Panc1 (cell line): ENCODE measurements at regions not wholly inside any gene's neighbourhood (a gene's known extent, or its start where the extent isn't known, plus 50 kb on each side); places are given as distances from the start of the nearest gene placed in this dataset.

ENCODE experiments used
- ATAC-seq: fragments of 200-7000 bp; cut with Tn5 transposase; 2 replicates; pipeline ENCODE4 v1.9.1; 2020; ENCODE audit warnings: mild to moderate bottlenecking, moderate library complexity
- BruUV-seq: library from RNA; stranded (reverse); fragments of 400-500 nt; replicated peaks from 2 replicates; lab custom pipeline; 2021; lab: Mats Ljungman, UMichigan
- CTCF ChIA-PET: fragments of 300-600 bp; sonication (Branson Sonifier 250); formaldehyde crosslinking; loops from one replicate; lab custom pipeline; 2022; ENCODE audit warnings: antibody characterized with exemption; lab: Charles Lee
- POLR2A ChIA-PET: fragments of 300-600 bp; sonication (Branson Sonifier 250); formaldehyde crosslinking; loops from one replicate; lab custom pipeline; 2022; ENCODE audit warnings: antibody characterized with exemption; lab: Charles Lee
- DNase-seq: peaks from one replicate; pipeline ENCODE4 v3.0.0-alpha.2; 2010; ENCODE audit warnings: low read depth, low spot score
- H3K27ac ChIP-seq: 2 replicates; pipeline ENCODE4 v1.5.1; 2011; ENCODE audit warnings: mild to moderate bottlenecking, low read length, inconsistent platforms
- H3K27me3 ChIP-seq: fragments of 200-500 bp; sonication (Bioruptor generic); 2 replicates; pipeline ENCODE4 v1.6.0; 2014; ENCODE audit warnings: low read length, inconsistent platforms; ENCODE audit not compliant: control insufficient read depth, insufficient read depth
- H3K36me3 ChIP-seq: fragments of 200-500 bp; sonication (Bioruptor generic); 2 replicates; pipeline ENCODE4 v1.5.1; 2014; ENCODE audit warnings: inconsistent platforms, mild to moderate bottlenecking, low read length, moderate library complexity; ENCODE audit not compliant: control insufficient read depth, insufficient read depth
- H3K4me1 ChIP-seq: 2 replicates; pipeline ENCODE4 v1.5.1; 2011; ENCODE audit warnings: inconsistent platforms, mild to moderate bottlenecking, low read length, moderate library complexity; ENCODE audit not compliant: control insufficient read depth, insufficient read depth
- H3K4me3 ChIP-seq, 2 experiments: 2 replicates each; pipeline ENCODE4 v1.5.1; 2011 to 2012; ENCODE audit warnings: low read depth in 2 of 2, low read length in 2 of 2, mild to moderate bottlenecking in 2 of 2, inconsistent platforms in 1 of 2, moderate library complexity in 1 of 2
- H3K9me3 ChIP-seq: fragments of 200-500 bp; sonication (Bioruptor generic); 2 replicates; pipeline ENCODE4 v1.5.1; 2014; ENCODE audit warnings: low read depth, mild to moderate bottlenecking, inconsistent platforms, low read length, moderate library complexity; ENCODE audit not compliant: control insufficient read depth, insufficient read depth
- POLR2AphosphoS5 ChIP-seq: IDR thresholded peaks from 2 replicates; pipeline ENCODE4 v1.6.1; 2012; ENCODE audit warnings: mild to moderate bottlenecking, low read depth, low read length, moderate library complexity
- SIN3A ChIP-seq: IDR thresholded peaks from 2 replicates; pipeline ENCODE4 v1.6.1; 2012; ENCODE audit warnings: low read depth, mild to moderate bottlenecking, low read length, moderate library complexity, borderline replicate concordance; ENCODE audit not compliant: insufficient read depth
- TCF7L2 ChIP-seq: IDR thresholded peaks from 2 replicates; pipeline ENCODE4 v1.6.1; 2011; ENCODE audit warnings: mild to moderate bottlenecking, low read depth, low read length, inconsistent platforms
- in situ Hi-C: cut with HindIII; loops from 2 replicates; pipeline ENCODE4 v1.10.0; 2016; ENCODE audit warnings: low sequenced_read_pairs, low pct_unique_long_range_greater_than_20kb
- intact Hi-C: fragments of 100-400 bp; cut with micrococcal nuclease; formaldehyde crosslinking; loops from one replicate; pipeline ENCODE4 v1.10.0; 2022; ENCODE audit not compliant: unreplicated experiment
- TF ChIP-seq, protein P1 (sequence below), 2 experiments: IDR thresholded peaks; 2 replicates each; pipeline ENCODE4 v1.6.1; 2011 to 2012; ENCODE audit warnings: low read depth in 2 of 2, control low read depth in 1 of 2, low read length in 1 of 2, mild to moderate bottlenecking in 1 of 2, moderate library complexity in 1 of 2; ENCODE audit not compliant: insufficient read depth in 1 of 2
- TF ChIP-seq, protein P2 (sequence below): fragments of 450-650 bp; IDR thresholded peaks from 2 replicates; pipeline ENCODE4 v1.5.1; 2017; ENCODE audit warnings: mild to moderate bottlenecking

- H3K4me3 ChIP-seq = no peak overlapping the region
- no peaks in the 10 kb centered on the region for H3K27me3 ChIP-seq
- H3K27ac ChIP-seq = no peak overlapping the region
- no TSS peak for BruUV-seq
- no peaks in the 10 kb centered on the region for H3K4me1 ChIP-seq
- ChIA-PET POLR2A (no interaction called here), CTCF (no interaction called here)
- ATAC-seq (no peak), DNase-seq (no peak)
- H3K36me3 ChIP-seq = no peaks in the 10 kb centered on the region
- intact Hi-C loops (no loop called here), in situ Hi-C loops (no loop called here)
- no peaks in the 10 kb centered on the region for H3K9me3 ChIP-seq
- TF ChIP-seq, protein P1, sequence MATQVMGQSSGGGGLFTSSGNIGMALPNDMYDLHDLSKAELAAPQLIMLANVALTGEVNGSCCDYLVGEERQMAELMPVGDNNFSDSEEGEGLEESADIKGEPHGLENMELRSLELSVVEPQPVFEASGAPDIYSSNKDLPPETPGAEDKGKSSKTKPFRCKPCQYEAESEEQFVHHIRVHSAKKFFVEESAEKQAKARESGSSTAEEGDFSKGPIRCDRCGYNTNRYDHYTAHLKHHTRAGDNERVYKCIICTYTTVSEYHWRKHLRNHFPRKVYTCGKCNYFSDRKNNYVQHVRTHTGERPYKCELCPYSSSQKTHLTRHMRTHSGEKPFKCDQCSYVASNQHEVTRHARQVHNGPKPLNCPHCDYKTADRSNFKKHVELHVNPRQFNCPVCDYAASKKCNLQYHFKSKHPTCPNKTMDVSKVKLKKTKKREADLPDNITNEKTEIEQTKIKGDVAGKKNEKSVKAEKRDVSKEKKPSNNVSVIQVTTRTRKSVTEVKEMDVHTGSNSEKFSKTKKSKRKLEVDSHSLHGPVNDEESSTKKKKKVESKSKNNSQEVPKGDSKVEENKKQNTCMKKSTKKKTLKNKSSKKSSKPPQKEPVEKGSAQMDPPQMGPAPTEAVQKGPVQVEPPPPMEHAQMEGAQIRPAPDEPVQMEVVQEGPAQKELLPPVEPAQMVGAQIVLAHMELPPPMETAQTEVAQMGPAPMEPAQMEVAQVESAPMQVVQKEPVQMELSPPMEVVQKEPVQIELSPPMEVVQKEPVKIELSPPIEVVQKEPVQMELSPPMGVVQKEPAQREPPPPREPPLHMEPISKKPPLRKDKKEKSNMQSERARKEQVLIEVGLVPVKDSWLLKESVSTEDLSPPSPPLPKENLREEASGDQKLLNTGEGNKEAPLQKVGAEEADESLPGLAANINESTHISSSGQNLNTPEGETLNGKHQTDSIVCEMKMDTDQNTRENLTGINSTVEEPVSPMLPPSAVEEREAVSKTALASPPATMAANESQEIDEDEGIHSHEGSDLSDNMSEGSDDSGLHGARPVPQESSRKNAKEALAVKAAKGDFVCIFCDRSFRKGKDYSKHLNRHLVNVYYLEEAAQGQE (IDR thresholded peaks at IDR 0.05; ENCODE audit: insufficient read depth in 1 of 2, low read depth in 2 of 2, low read length in 1 of 2) = no peak
- TF ChIP-seq POLR2AphosphoS5 = no peak
- TF ChIP-seq, protein P2, sequence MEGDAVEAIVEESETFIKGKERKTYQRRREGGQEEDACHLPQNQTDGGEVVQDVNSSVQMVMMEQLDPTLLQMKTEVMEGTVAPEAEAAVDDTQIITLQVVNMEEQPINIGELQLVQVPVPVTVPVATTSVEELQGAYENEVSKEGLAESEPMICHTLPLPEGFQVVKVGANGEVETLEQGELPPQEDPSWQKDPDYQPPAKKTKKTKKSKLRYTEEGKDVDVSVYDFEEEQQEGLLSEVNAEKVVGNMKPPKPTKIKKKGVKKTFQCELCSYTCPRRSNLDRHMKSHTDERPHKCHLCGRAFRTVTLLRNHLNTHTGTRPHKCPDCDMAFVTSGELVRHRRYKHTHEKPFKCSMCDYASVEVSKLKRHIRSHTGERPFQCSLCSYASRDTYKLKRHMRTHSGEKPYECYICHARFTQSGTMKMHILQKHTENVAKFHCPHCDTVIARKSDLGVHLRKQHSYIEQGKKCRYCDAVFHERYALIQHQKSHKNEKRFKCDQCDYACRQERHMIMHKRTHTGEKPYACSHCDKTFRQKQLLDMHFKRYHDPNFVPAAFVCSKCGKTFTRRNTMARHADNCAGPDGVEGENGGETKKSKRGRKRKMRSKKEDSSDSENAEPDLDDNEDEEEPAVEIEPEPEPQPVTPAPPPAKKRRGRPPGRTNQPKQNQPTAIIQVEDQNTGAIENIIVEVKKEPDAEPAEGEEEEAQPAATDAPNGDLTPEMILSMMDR = no peak
- TF ChIP-seq TCF7L2 = no peak
- TF ChIP-seq SIN3A = no peak
Observed at GRCh38 chr15:31788104-31788503, 242.2 kb upstream of the CHRNA7 start.

GRCh38 chr15:31792611-31793199 is 237.6 kb upstream of the CHRNA7 start:
- intact Hi-C loops = no loop called here
- Histone ChIP-seq H3K4me1 (no peaks in the 10 kb centered on the region), H3K27ac (no peak overlapping the region), H3K36me3 (no peaks in the 10 kb centered on the region), H3K27me3 (no peaks in the 10 kb centered on the region), H3K4me3 (no peak overlapping the region), H3K9me3 (no peaks in the 10 kb centered on the region)
- no TSS peak for BruUV-seq
- POLR2A ChIA-PET = no interaction called here
- ATAC-seq (no peak), DNase-seq (no peak)
- in situ Hi-C loops = no loop called here
- TF ChIP-seq, protein P2 = no peak
- TF ChIP-seq, protein P1 (IDR thresholded peaks at IDR 0.05; ENCODE audit: insufficient read depth in 1 of 2, low read depth in 2 of 2, low read length in 1 of 2) = no peak
- TF ChIP-seq SIN3A = no peak
- TF ChIP-seq TCF7L2 = no peak
- no peak for TF ChIP-seq POLR2AphosphoS5
- CTCF ChIA-PET = no interaction called here
